Esophagus squamous epithelium (tissue), 5 donors: ENCODE measurements at regions not wholly inside any gene's neighbourhood (a gene's known extent, or its start where the extent isn't known, plus 50 kb on each side); places are given as distances from the start of the nearest gene placed in this dataset.

Experiments
- DNase-seq: peaks from one replicate; lab custom pipeline; 2025; lab: John Stamatoyannopoulos, UW
- H3K27ac ChIP-seq, 4 donors: fragments of 200-600 bp; sonication (generic); one replicate each; pipeline ENCODE4 v1.5.1; 2016 to 2019; ENCODE audit warnings: mild to moderate bottlenecking in 1 of 4
- H3K27me3 ChIP-seq, 4 donors: fragments of 200-600 bp; sonication (generic); 1 replicate in 3 of 4; 2 replicates in 1 of 4; pipeline versions ENCODE4 v1.5.1 to v1.6.0; 2017 to 2021; ENCODE audit warnings: antibody characterized with exemption in 1 of 4
- H3K36me3 ChIP-seq, 3 donors: fragments of 200-600 bp; sonication (generic); one replicate each; pipeline ENCODE4 v1.5.1; 2016 to 2019
- H3K4me1 ChIP-seq, 3 donors: fragments of 200-600 bp; sonication (generic); one replicate each; pipeline ENCODE4 v1.5.1; 2017 to 2019
- H3K4me3 ChIP-seq, 4 donors: fragments of 200-600 bp; sonication (generic); 1 replicate in 3 of 4; 2 replicates in 1 of 4; pipeline ENCODE4 v1.5.1; 2016 to 2019; ENCODE audit warnings: mild to moderate bottlenecking in 2 of 4, moderate library complexity in 1 of 4
- H3K9me3 ChIP-seq, 3 donors: fragments of 200-600 bp; sonication (generic); one replicate each; pipeline ENCODE4 v1.5.1; 2016 to 2019
- POLR2A ChIP-seq, 4 donors: fragments of 450-650 bp; IDR thresholded peaks; one replicate each; pipeline ENCODE4 v1.6.1; 2017; ENCODE audit warnings: antibody characterized with exemption in 4 of 4, mild to moderate bottlenecking in 4 of 4, moderate library complexity in 3 of 4
- WGBS, 2 donors: methylation state at CpG; one replicate each; pipeline ENCODE4 v1.1.5; 2018; 5-methylcytosine and 5-hydroxymethylcytosine counted together
- intact Hi-C: fragments of 100-400 bp; cut with DNase I; formaldehyde crosslinking; loops from one replicate; pipeline ENCODE4 v1.15.0; 2022
- TF ChIP-seq, protein P1 (sequence below), 6 experiments: fragments of 450-650 bp in 4 of 6; fragments of 200-600 bp in 2 of 6; sonication (generic) in 2 of 6; IDR thresholded peaks; one replicate each; pipeline ENCODE4 v1.5.1; 2016 to 2019; ENCODE audit warnings: antibody characterized with exemption in 6 of 6, mild to moderate bottlenecking in 4 of 6, moderate library complexity in 4 of 6
- donor health status: DM: yes; HTN: yes; CAD: no.

DNA sequence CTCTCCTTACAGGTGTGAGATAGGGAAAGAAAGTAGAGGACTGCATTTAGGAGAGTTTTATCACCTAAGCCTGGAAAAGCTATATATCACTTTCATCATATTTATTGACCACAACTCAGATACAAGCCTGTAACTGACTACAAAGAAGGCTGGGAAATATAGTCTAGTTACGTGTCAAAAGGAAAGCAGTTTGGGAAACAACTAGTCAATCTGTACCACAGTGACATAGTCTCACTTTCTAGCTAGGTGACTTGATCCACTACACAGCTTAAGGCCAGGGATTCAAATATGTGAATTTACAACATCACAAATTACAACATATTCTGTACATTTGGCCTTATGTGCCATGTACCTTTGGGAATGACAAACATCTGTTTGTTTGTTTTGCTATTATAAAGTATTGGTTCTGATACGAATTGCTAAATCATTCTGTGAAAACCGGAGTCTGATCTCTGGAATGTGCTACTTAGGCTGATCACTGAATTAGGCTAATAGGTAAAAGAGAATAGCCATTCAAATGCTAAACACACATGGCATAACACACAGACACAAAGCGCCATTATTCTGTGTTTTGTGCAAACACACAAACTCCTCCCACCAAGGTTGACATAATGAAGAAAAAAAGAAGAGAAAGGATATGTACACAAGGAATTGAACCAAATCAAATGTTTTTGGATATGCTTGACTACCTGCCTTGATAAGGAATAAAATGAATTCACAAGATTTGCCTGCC lies 279.8 kb downstream of the DUSP6 start:
- no peaks in the 10 kb centered on the region for H3K9me3 ChIP-seq
- TF ChIP-seq POLR2A (IDR thresholded peaks at IDR 0.05), result no peak
- TF ChIP-seq, protein P1, sequence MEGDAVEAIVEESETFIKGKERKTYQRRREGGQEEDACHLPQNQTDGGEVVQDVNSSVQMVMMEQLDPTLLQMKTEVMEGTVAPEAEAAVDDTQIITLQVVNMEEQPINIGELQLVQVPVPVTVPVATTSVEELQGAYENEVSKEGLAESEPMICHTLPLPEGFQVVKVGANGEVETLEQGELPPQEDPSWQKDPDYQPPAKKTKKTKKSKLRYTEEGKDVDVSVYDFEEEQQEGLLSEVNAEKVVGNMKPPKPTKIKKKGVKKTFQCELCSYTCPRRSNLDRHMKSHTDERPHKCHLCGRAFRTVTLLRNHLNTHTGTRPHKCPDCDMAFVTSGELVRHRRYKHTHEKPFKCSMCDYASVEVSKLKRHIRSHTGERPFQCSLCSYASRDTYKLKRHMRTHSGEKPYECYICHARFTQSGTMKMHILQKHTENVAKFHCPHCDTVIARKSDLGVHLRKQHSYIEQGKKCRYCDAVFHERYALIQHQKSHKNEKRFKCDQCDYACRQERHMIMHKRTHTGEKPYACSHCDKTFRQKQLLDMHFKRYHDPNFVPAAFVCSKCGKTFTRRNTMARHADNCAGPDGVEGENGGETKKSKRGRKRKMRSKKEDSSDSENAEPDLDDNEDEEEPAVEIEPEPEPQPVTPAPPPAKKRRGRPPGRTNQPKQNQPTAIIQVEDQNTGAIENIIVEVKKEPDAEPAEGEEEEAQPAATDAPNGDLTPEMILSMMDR (IDR thresholded peaks at IDR 0.05), result no peak
- no peaks in the 10 kb centered on the region for H3K27me3 ChIP-seq
- 94% methylated on average over 4 of the region's 4 CpGs for WGBS, 2 donors
- intact Hi-C loops, result no loop called here
- H3K36me3 ChIP-seq, result no peaks in the 10 kb centered on the region
- no peak for DNase-seq
- no peaks in the 10 kb centered on the region for H3K4me1 ChIP-seq
- H3K4me3 ChIP-seq, result no peak overlapping the region
- no peak overlapping the region for H3K27ac ChIP-seq

DNA sequence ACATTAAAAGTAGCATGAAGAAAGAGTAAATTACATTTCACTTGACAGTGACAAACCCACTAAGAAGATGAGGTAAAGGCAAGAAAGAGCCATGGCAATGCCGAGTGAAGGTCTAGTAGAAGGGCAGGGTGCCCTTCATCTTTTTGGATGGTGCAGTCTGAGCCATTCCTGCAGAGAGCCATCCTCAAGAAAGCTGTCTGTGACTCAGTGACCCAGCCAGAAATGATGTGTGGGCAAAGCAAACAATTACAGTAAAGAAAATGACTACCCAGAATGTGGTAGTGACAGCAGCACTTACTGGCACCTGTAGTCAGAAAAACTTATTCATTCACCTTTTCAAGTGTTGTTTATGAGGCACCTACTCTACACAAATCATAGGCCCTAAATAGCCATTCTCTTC lies 281.7 kb downstream of the DUSP6 start:
- Histone ChIP-seq H3K27me3 (no peaks in the 10 kb centered on the region), H3K27ac (no peak overlapping the region), H3K4me1 (no peaks in the 10 kb centered on the region), H3K4me3 (no peak overlapping the region), H3K36me3 (no peaks in the 10 kb centered on the region), H3K9me3 (no peaks in the 10 kb centered on the region)
- WGBS, 2 donors, result 82 to 88% methylated on average over 1 of the region's 1 CpG
- TF ChIP-seq, protein P1 (IDR thresholded peaks at IDR 0.05), result no peak
- no peak for TF ChIP-seq POLR2A (IDR thresholded peaks at IDR 0.05)
- intact Hi-C loops, result no loop called here
- DNase-seq, result no peak

GRCh38 chr12:89069431-89069830 lies 282.9 kb downstream of the DUSP6 start:
- WGBS, 2 donors, result 84 to 85% methylated on average over 2 of the region's 2 CpGs
- intact Hi-C loops, result no loop called here
- Histone ChIP-seq H3K27ac (no peak overlapping the region), H3K4me3 (no peak overlapping the region), H3K4me1 (no peaks in the 10 kb centered on the region), H3K36me3 (no peaks in the 10 kb centered on the region), H3K9me3 (no peaks in the 10 kb centered on the region), H3K27me3 (no peaks in the 10 kb centered on the region)
- TF ChIP-seq, protein P1 (IDR thresholded peaks at IDR 0.05), result no peak
- no peak for TF ChIP-seq POLR2A (IDR thresholded peaks at IDR 0.05)
- no peak for DNase-seq

DNA sequence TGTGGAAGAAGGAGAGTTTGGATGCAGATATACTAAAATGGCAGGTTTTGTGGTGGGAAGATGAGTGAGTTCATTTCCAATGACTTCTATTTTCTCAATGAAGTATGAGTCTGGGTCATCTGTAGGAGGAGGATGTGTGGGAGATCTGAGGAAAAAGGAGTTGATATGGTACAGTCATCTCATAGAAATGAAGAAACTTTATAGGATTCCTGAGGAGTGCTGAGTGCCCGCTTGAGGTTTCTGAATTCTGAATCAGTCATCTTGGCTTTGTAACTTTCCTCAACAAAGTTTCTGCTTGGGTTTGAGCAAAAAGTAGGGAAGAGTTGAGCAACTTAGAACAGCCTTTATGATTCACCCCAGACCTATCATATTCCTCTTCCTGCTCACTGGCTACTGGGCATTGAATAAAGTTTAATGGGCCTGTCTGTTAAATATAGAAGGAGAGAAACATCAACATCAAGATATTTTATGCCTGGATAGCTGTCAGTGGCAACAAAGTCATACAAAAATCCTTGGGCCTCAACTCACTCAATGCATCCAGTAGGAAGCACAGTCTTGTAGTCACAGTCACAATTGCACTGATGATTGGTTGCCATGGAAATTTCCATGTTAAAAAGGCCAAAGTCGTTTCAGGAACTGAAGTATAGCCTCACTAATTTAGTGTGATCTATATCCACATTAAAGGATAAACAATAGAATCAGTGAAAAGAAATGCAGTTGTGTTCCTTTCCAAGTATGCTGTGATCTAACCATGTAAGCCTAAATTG lies 284.7 kb downstream of the DUSP6 start:
- H3K27me3 ChIP-seq, result no peaks in the 10 kb centered on the region
- intact Hi-C loops, result no loop called here
- DNase-seq, result no peak

More for the DNA sequence above, 284.7 kb downstream of the DUSP6 start:
- Histone ChIP-seq H3K27ac (no peak overlapping the region), H3K36me3 (no peaks in the 10 kb centered on the region), H3K9me3 (no peaks in the 10 kb centered on the region), H3K4me3 (no peak overlapping the region), H3K4me1 (no peaks in the 10 kb centered on the region)
- no peak for TF ChIP-seq POLR2A (IDR thresholded peaks at IDR 0.05)
- TF ChIP-seq, protein P1 (IDR thresholded peaks at IDR 0.05), result no peak
- 25 to 64% methylated on average over 2 of the region's 2 CpGs for WGBS, 2 donors
